Tibial nerve (tissue), 3 donors: ENCODE measurements at regions not wholly inside any gene's neighbourhood (a gene's known extent, or its start where the extent isn't known, plus 50 kb on each side); places are given as distances from the start of the nearest gene placed in this dataset.

ENCODE experiments used
- POLR2A ChIP-seq, 2 donors: fragments of 450-650 bp; IDR thresholded peaks; one replicate each; pipeline ENCODE4 v1.6.1; 2017; ENCODE audit warnings: antibody characterized with exemption in 2 of 2, mild to moderate bottlenecking in 2 of 2, moderate library complexity in 2 of 2
- TF ChIP-seq, protein P1 (sequence below), 5 experiments: fragments of 200-600 bp in 3 of 5; fragments of 450-650 bp in 2 of 5; sonication (generic) in 3 of 5; IDR thresholded peaks; one replicate each; pipeline ENCODE4 v1.5.1; 2016 to 2019; ENCODE audit warnings: antibody characterized with exemption in 5 of 5, mild to moderate bottlenecking in 3 of 5, moderate library complexity in 2 of 5

DNA sequence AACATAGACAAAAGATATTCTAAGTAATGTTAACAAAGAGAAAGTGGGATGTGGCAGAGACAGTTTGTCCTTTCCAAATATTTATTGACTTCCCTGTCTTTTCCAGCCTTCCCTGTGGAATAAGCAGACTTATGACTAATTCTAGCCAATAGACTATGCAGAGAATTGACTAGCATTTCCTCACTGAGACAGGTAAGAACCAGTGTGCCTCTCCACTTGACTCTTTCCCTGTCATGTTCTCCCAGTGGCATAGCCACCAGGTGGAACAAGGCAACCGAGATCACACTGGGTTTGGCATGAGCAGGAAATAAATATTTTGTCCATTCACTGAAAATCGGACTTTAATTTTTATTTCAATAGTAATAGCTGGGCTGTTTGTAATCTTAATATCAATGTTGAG is 168.1 kb upstream of the CTAGE1 start:
- TF ChIP-seq, protein P1, sequence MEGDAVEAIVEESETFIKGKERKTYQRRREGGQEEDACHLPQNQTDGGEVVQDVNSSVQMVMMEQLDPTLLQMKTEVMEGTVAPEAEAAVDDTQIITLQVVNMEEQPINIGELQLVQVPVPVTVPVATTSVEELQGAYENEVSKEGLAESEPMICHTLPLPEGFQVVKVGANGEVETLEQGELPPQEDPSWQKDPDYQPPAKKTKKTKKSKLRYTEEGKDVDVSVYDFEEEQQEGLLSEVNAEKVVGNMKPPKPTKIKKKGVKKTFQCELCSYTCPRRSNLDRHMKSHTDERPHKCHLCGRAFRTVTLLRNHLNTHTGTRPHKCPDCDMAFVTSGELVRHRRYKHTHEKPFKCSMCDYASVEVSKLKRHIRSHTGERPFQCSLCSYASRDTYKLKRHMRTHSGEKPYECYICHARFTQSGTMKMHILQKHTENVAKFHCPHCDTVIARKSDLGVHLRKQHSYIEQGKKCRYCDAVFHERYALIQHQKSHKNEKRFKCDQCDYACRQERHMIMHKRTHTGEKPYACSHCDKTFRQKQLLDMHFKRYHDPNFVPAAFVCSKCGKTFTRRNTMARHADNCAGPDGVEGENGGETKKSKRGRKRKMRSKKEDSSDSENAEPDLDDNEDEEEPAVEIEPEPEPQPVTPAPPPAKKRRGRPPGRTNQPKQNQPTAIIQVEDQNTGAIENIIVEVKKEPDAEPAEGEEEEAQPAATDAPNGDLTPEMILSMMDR (IDR thresholded peaks at IDR 0.05) = no peak
- TF ChIP-seq POLR2A (IDR thresholded peaks at IDR 0.05) = no peak
